Natural killer cell treated with Interleukin-12 subunit alpha and Interleukin-12 subunit beta and Interleukin-15 and Interleukin-18, amount 100 ng/mL, for 72 hours (primary cell): ENCODE measurements at regions not wholly inside any gene's neighbourhood (a gene's known extent, or its start where the extent isn't known, plus 50 kb on each side); places are given as distances from the start of the nearest gene placed in this dataset.

ENCODE experiments used
- ATAC-seq, 2 donors: fragments of 150-1000 bp; cut with Tn5 transposase in 1 of 2; sonication (Bioruptor Pico), chemical (Tn5 transposase) in 1 of 2; 2 replicates each; pipeline ENCODE4 v1.10.0; 2021
- DNase-seq: peaks from one replicate; pipeline ENCODE4 v3.0.0; 2022; ENCODE audit warnings: low spot score
- H3K27ac Mint-ChIP-seq, 2 donors: 1 replicate in 1 of 2; 2 replicates in 1 of 2; pipeline ENCODE4 v1.8.0; 2022; ENCODE audit warnings: mixed read lengths in 2 of 2, mild to moderate bottlenecking in 1 of 2, moderate library complexity in 1 of 2
- H3K27me3 Mint-ChIP-seq, 2 donors: 1 replicate in 1 of 2; 2 replicates in 1 of 2; pipeline ENCODE4 v1.8.0; 2022; ENCODE audit warnings: mixed read lengths in 2 of 2
- H3K36me3 Mint-ChIP-seq: one replicate; pipeline ENCODE4 v1.8.0; 2022; ENCODE audit warnings: mixed read lengths
- H3K4me1 Mint-ChIP-seq, 2 donors: 1 replicate in 1 of 2; 2 replicates in 1 of 2; pipeline ENCODE4 v1.8.0; 2022; ENCODE audit warnings: low read depth in 2 of 2, mixed read lengths in 2 of 2, mild to moderate bottlenecking in 1 of 2
- H3K4me3 Mint-ChIP-seq: one replicate; pipeline ENCODE4 v1.8.0; 2022; ENCODE audit warnings: mixed read lengths
- H3K9me3 Mint-ChIP-seq: 2 replicates; pipeline ENCODE4 v1.8.0; 2022; ENCODE audit warnings: mixed read lengths

DNA sequence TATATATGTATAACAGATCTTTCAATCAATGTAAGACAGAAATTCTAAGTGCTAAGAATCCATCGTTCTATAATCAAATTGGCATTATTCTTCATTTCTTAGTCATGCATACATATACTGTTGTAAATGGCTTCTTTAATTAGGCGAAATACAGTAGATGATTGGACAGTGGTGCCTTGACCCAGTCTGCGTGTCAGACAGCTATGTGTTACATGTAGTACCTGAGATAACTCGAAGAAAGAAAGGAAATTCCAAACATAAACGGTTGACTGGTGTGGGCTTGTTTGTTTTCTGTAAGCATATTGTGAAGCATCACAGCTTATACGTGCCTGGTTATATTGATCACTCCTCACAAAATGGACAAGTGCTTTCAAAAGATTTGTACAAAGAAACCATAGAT lies 210.5 kb downstream of the ETNK1 start:
- no peak for ATAC-seq
- Mint-ChIP-seq H3K4me1 (no peaks in the 10 kb centered on the region), H3K27me3 (peaks cover 0 to 12% of the 10 kb centered on the region in 2 donors), H3K4me3 (no peak overlapping the region), H3K9me3 (no peaks in the 10 kb centered on the region), H3K36me3 (no peaks in the 10 kb centered on the region), H3K27ac (no peak overlapping the region)
- DNase-seq, result no peak

DNA sequence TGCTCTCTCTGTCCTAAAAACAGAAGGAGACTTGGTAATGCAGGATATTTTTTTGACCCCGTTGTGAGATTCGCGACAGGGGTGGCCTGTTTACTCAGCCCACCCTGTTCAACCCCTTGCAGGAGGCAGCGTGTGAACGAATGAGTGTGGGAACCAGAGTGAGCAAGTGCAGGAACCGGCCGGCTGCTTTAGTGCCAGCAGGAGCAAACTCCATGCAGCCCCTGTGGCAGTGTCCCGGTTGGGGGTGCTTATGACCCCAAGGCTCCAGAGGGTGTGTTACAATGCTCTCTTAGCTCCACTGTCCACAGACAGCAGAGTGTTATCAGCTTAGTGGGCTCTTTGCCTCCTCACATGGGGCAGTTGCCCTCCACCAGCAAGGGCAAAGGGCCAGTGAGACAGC lies 225.2 kb downstream of the ETNK1 start:
- Mint-ChIP-seq H3K9me3 (peaks cover 3% of the 10 kb centered on the region), H3K4me1 (no peaks in the 10 kb centered on the region), H3K36me3 (no peaks in the 10 kb centered on the region), H3K27ac (no peak overlapping the region), H3K4me3 (no peak overlapping the region), H3K27me3 (peaks cover 8 to 43% of the 10 kb centered on the region in 2 donors)
- no peak for ATAC-seq
- DNase-seq, result no peak

DNA sequence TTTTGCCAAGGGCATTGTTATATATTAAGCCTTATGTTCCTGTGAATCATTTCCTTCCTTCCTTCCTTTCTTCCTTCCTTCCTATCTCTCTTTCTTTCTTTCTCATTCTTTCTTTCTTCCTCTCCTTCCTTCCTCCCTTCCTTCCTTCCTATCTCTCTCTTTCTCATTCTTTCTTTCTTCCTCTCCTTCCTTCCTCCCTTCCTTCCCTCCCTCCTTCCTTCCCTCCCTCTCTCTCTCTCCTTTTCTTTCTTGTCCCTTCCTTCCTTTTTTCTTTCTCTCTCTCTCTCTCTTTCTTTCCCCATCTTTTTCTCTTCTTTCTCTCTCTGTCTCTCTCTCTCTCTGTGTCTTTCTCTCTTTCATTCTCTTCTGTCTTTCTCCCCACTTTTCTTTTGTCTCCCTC lies 226.6 kb downstream of the ETNK1 start:
- ATAC-seq (no peak), DNase-seq (no peak)
- Mint-ChIP-seq H3K27ac (no peak overlapping the region), H3K9me3 (no peaks in the 10 kb centered on the region), H3K36me3 (no peaks in the 10 kb centered on the region), H3K27me3 (peaks cover 5 to 37% of the 10 kb centered on the region in 2 donors), H3K4me1 (no peaks in the 10 kb centered on the region), H3K4me3 (no peak overlapping the region)

DNA sequence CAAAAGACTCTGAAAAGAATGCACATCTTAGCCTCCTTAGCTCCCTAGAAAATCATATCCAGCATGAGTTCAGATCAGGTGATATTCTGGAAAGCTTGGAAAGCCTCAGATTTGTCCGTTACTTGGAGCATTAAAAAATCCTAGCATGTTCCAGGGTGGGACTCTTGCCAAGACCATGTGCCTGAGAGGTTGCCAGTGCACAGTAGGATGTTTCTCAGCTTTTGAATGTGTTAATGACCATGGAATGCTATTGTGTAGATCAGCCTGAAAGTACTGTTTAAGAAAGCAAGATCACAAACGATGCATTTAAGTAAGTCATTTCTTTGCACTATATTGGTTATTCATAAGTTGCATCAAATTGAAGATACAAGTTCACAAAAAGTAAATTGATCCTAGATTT lies 230.5 kb downstream of the ETNK1 start:
- Mint-ChIP-seq H3K4me1 (no peaks in the 10 kb centered on the region), H3K27ac (no peak overlapping the region), H3K27me3 (peaks cover 12 to 39% of the 10 kb centered on the region in 2 donors), H3K36me3 (no peaks in the 10 kb centered on the region), H3K9me3 (no peaks in the 10 kb centered on the region), H3K4me3 (no peak overlapping the region)
- DNase-seq (no peak), ATAC-seq (no peak)

DNA sequence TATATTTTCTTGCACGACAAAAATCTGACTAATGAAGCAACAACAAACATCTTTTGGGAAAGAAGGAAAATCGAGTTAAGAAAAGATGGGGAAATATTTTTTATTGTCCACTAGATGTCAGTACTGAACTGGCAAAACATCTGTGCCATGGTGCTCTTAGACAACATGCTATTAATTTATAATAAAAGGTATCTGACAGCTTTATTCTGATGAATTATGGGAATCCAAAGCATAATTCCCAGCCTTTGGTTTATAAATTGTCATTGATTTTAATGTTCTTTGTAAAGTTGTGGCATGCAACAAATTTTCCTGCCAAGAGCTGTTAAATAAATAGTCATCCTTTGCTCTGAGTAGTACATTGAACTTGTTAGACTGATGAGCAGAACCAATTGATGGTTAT lies 231.2 kb downstream of the ETNK1 start:
- DNase-seq (no peak), ATAC-seq (no peak)
- H3K9me3 Mint-ChIP-seq, result no peaks in the 10 kb centered on the region
- H3K27me3 Mint-ChIP-seq, result peaks cover 12 to 39% of the 10 kb centered on the region in 2 donors
- no peak overlapping the region for H3K4me3 Mint-ChIP-seq
- no peaks in the 10 kb centered on the region for H3K4me1 Mint-ChIP-seq
- H3K36me3 Mint-ChIP-seq, result no peaks in the 10 kb centered on the region
- H3K27ac Mint-ChIP-seq, result no peak overlapping the region

DNA sequence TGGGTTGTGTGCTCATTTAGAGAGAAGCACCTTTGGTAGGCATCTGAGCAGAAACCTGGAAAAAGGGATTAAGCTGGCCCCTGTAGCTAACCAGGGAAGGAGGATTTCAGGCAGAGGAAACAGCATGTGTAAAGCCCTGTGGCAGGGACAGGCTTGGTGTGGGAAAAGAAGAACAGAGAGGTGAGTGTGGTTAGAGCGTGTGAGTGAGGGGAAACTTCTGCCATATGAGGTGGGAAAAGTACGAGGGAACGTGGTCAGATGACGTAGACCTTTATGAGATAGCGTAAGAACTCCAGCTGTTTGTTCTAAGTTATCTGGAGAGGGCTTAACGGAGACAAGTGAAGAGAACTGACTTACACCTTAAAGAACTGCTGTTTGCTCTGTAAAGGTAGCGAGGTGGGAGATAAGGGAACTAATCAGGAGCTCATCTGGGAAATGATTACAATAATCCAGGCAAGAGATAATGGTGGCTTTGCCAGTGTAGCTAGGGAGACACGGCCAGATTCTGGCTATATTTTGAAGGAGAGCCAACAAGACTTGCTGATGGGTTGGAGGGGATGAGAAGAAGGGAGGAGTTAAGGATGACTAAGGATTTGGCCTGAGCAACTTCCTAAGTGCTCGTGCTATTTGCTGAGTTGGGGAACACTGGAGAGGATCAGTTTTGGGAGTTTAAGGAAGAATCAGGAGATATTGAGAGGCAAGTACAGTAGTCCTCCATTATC lies 234.0 kb downstream of the ETNK1 start:
- Mint-ChIP-seq H3K36me3 (no peaks in the 10 kb centered on the region), H3K4me1 (no peaks in the 10 kb centered on the region), H3K27ac (no peak overlapping the region), H3K9me3 (no peaks in the 10 kb centered on the region), H3K27me3 (peaks cover 16 to 40% of the 10 kb centered on the region in 2 donors), H3K4me3 (no peak overlapping the region)
- no peak for DNase-seq
- no peak for ATAC-seq

DNA sequence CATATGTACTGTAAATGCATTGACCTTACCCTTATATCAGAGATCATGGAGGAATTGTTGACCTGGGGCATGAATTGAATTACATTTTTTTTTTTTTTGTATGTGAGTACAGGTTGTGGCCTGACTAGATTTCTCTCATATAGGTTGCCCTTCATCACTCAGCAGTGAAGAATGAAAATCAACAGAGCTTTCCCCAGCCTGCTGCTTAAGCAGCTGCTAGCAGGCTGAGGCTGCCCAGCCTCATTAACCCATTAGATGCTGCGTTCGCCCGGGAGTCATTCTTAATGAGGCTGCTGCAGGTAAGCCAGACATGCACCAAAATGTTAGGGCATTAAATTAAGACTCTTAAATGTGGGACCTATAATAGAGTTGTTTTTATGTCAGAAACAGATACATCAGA lies 236.0 kb downstream of the ETNK1 start:
- Mint-ChIP-seq H3K27ac (no peak overlapping the region), H3K9me3 (no peaks in the 10 kb centered on the region), H3K4me3 (no peak overlapping the region), H3K4me1 (no peaks in the 10 kb centered on the region), H3K36me3 (no peaks in the 10 kb centered on the region), H3K27me3 (peaks cover 14 to 30% of the 10 kb centered on the region in 2 donors)
- DNase-seq (no peak), ATAC-seq (no peak)

DNA sequence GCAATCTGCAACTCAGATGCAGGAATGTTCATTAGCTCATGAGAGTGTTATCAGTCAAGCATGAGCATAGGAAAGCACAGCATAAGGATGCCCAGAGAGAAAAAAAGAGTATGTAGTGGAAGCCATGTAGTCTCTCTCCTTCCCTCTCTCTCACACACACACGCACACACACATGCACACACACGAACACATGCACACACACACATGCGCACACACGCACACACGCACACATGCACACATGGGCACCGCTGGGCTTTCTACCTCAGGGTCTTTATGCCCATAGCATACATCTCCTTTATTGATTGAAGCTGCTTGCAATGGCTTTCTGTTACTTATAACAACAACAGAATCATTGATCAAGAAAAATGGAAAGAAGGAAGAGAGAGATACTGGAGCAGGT lies 240.9 kb downstream of the ETNK1 start:
- peak in 1 of 2 donors; percentile 46 for ATAC-seq

DNA sequence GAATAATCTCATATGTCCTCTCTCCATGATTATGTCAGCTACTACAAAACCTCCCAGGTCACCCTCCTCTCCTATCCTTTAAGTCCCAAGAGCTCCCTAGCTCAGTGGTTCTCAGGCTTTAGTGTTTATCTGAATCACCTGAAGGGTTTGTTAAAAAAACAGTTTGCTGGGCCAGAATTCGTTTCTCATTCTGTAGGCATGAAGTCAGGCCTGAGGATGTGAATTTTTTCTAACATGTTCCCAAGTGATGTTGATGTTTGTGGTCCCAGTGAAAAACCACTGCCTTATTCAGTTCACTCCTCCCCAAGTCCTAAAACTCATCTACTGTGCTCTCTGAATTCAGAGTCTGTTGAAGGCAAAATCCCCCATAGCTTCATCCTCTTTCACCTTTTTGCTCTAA lies 241.4 kb downstream of the ETNK1 start:
- peaks cover 4 to 11% of the 10 kb centered on the region in 2 donors for H3K27me3 Mint-ChIP-seq

More for the DNA sequence above, 240.9 kb downstream of the ETNK1 start:
- Mint-ChIP-seq H3K36me3 (no peaks in the 10 kb centered on the region), H3K27ac (no peak overlapping the region), H3K9me3 (no peaks in the 10 kb centered on the region), H3K4me1 (no peaks in the 10 kb centered on the region), H3K4me3 (no peak overlapping the region), H3K27me3 (peaks cover 4 to 11% of the 10 kb centered on the region in 2 donors)
- DNase-seq, result no peak

DNA sequence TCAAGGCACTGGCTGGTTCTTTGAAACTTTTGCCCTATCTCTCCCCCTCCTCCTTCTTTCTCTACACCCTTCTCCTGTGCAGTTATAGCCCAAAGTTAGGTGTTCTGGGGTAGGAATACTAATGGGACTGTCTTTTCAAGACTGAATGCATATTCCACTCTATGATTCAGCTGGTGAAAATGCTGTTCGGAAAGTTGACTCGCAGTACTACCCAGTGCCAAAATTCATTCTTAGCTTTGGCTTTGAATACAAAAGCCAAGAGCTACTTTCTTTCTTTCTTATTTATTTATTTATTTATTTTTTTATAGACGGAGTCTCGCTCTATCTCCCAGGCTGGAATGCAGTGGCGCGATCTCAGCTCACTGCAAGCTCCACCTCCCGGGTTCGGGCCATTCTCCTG lies 249.2 kb downstream of the ETNK1 start:
- Mint-ChIP-seq H3K9me3 (no peaks in the 10 kb centered on the region), H3K4me3 (no peak overlapping the region), H3K27me3 (no peaks in the 10 kb centered on the region), H3K4me1 (no peaks in the 10 kb centered on the region), H3K36me3 (no peaks in the 10 kb centered on the region), H3K27ac (no peak overlapping the region)
- no peak for DNase-seq
- ATAC-seq, result no peak

More for the DNA sequence above, 241.4 kb downstream of the ETNK1 start:
- H3K27ac Mint-ChIP-seq, result no peak overlapping the region
- H3K36me3 Mint-ChIP-seq, result no peaks in the 10 kb centered on the region
- no peak overlapping the region for H3K4me3 Mint-ChIP-seq
- ATAC-seq (no peak), DNase-seq (no peak)
- no peaks in the 10 kb centered on the region for H3K4me1 Mint-ChIP-seq
- no peaks in the 10 kb centered on the region for H3K9me3 Mint-ChIP-seq

DNA sequence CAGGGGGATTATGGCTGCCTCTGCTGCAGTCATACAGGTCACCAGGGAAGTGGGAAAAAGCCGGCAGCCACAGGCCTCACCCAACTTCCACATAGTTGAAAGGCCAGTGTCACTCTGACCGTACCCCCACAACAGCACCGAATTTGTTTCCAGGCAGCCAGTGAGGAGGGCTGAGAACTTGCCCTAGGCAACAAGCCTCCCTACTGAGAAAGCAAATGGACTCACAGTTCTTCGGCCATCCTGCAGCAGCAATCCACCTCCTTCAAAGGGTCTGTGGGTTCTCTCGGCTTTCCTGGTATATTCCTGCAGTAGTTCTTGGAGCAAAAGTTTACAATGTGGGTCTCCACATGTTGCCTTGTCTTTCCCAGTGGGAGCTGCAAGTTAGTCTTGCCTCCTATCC lies 251.3 kb downstream of the ETNK1 start:
- no peak for ATAC-seq
- Mint-ChIP-seq H3K4me3 (no peak overlapping the region), H3K27ac (no peak overlapping the region), H3K27me3 (no peaks in the 10 kb centered on the region), H3K36me3 (no peaks in the 10 kb centered on the region), H3K9me3 (no peaks in the 10 kb centered on the region), H3K4me1 (no peaks in the 10 kb centered on the region)
- no peak for DNase-seq

DNA sequence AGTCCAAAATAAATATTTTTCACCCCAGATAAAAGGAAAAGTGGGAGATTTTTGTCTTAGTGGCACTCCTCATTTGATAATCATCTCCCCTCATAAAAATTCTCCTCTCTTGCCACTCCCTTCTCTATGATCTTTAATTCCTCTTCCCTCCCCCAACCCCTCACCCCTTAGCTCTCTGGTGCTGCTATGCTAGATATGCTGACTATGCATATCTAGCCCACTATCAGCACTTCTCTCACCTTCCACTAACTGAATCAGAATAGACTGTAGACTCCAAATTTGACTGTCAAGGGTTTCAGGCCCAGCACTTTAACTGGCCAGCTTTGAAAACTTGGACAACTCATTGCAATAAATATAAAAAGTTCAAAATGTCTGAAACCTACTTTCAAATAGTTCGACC lies 254.2 kb downstream of the ETNK1 start:
- H3K27me3 Mint-ChIP-seq, result no peaks in the 10 kb centered on the region
- ATAC-seq (no peak), DNase-seq (no peak)
- no peaks in the 10 kb centered on the region for H3K36me3 Mint-ChIP-seq
- no peak overlapping the region for H3K4me3 Mint-ChIP-seq
- no peaks in the 10 kb centered on the region for H3K9me3 Mint-ChIP-seq
- H3K4me1 Mint-ChIP-seq, result no peaks in the 10 kb centered on the region
- H3K27ac Mint-ChIP-seq, result no peak overlapping the region

DNA sequence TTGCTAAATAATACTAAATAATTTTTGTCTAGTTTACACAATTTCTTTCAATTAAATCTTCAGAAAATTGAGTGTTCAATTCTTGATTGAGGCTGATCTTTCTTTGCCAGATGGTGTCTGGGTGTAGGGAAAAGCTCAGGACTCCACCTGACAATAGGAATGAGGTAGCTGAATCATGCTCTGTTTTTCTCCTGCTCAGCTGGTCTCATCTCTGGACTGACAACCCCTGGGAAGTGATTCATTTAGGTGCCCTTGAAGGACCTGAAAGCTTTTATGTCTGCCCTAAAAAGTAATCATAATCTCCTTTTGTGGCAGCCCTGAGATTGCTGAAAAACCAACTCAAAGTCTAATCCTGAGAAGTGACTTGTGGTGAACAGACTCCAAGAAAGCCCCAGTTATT lies 255.4 kb downstream of the ETNK1 start:
- no peaks in the 10 kb centered on the region for H3K9me3 Mint-ChIP-seq
- no peak overlapping the region for H3K4me3 Mint-ChIP-seq
- ATAC-seq, result no peak
- DNase-seq, result no peak
- H3K27ac Mint-ChIP-seq, result no peak overlapping the region
- H3K27me3 Mint-ChIP-seq, result no peaks in the 10 kb centered on the region
- no peaks in the 10 kb centered on the region for H3K4me1 Mint-ChIP-seq
- no peaks in the 10 kb centered on the region for H3K36me3 Mint-ChIP-seq

DNA sequence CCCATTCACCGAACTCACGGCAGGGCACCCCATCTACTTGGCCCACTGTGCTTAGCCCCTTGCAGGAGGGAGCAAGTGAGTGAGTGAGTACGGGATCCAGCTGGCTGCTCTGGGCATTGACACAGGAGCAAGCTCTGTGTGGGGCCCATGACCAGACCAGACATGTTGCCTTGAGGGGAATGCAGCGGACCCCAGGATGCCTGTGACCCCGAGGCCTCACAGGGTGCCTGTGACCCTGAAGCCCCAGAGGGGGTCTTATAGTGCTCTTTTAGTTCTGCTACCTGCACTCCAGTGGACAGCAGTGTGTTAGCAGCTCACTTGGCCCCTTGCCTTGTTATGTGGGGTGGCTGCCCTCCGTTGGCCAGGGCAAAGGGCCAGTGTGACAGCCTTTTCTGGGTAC lies 255.8 kb downstream of the ETNK1 start:
- no peaks in the 10 kb centered on the region for H3K4me1 Mint-ChIP-seq
- H3K27me3 Mint-ChIP-seq, result no peaks in the 10 kb centered on the region
- no peaks in the 10 kb centered on the region for H3K9me3 Mint-ChIP-seq
- no peak overlapping the region for H3K4me3 Mint-ChIP-seq
- no peak for ATAC-seq
- no peak for DNase-seq
- no peak overlapping the region for H3K27ac Mint-ChIP-seq
- H3K36me3 Mint-ChIP-seq, result no peaks in the 10 kb centered on the region

DNA sequence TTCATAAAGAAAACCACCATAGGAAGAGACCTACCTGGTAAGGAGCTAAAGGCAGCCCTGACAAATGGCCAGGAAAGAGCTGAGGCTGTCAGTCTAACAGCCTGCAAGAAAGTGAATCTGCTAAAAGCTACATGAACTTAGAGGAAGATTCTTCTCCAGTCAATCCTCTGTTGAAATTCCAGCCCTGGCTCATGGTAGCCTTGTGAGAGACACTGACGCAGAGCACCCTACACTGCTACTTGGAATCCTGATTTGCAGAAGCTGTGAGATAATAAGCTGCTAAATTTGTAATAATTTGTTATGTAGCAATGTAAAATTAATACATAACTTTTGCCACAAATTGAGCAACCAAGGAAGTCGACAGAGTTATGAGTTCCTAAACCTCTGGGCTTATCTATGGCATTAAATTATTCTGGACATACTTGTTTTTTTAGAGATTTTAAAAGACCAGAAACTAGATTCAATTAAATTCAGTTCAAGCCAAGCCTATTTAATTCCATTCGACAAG lies 257.0 kb downstream of the ETNK1 start:
- no peak overlapping the region for H3K4me3 Mint-ChIP-seq
- no peaks in the 10 kb centered on the region for H3K27me3 Mint-ChIP-seq
- no peaks in the 10 kb centered on the region for H3K4me1 Mint-ChIP-seq
- DNase-seq (no peak), ATAC-seq (no peak)
- no peak overlapping the region for H3K27ac Mint-ChIP-seq
- H3K9me3 Mint-ChIP-seq, result no peaks in the 10 kb centered on the region
- no peaks in the 10 kb centered on the region for H3K36me3 Mint-ChIP-seq
